Upper lobe of right lung (tissue), 1 donor: ENCODE measurements at regions not wholly inside any gene's neighbourhood (a gene's known extent, or its start where the extent isn't known, plus 50 kb on each side); places are given as distances from the start of the nearest gene placed in this dataset.
A peak's percentile ranks its signal among the peaks of the same experiment; 100 is the strongest.

Experiments used
- ATAC-seq: fragments of 200-7000 bp; cut with Tn5 transposase; one replicate; pipeline ENCODE4 v1.9.1; 2020; ENCODE audit warnings: mild to moderate bottlenecking, moderate library complexity
- DNase-seq: peaks from one replicate; pipeline ENCODE4 v3.0.0-alpha.2; 2020
- H3K27ac ChIP-seq: fragments of 200-600 bp; one replicate; pipeline ENCODE4 v1.8.0; 2022
- H3K27me3 ChIP-seq: fragments of 200-600 bp; one replicate; pipeline ENCODE4 v1.8.0; 2022; ENCODE audit warnings: mild to moderate bottlenecking
- H3K36me3 ChIP-seq: fragments of 200-600 bp; one replicate; pipeline ENCODE4 v1.8.0; 2022
- H3K4me1 ChIP-seq: fragments of 200-600 bp; one replicate; pipeline ENCODE4 v1.8.0; 2022
- H3K4me3 ChIP-seq: fragments of 200-600 bp; one replicate; pipeline ENCODE4 v1.8.0; 2022; ENCODE audit warnings: mild to moderate bottlenecking
- H3K9me3 ChIP-seq: fragments of 200-600 bp; one replicate; pipeline ENCODE4 v1.8.0; 2022
- CTCF ChIP-seq: fragments of 200-600 bp; IDR thresholded peaks from one replicate; pipeline ENCODE4 v1.8.0; 2022; ENCODE audit warnings: antibody characterized with exemption
- intact Hi-C: fragments of 100-400 bp; cut with DNase I; formaldehyde crosslinking; loops from one replicate; pipeline ENCODE4 v1.11.0; 2022
- donor health status: DM: no; HTN: yes; CAD: no; lungs with severe emphysema.

- Histone ChIP-seq H3K4me3 (no peak overlapping the region), H3K27me3 (no peaks in the 10 kb centered on the region), H3K36me3 (no peaks in the 10 kb centered on the region), H3K9me3 (no peaks in the 10 kb centered on the region), H3K27ac (no peak overlapping the region), H3K4me1 (no peaks in the 10 kb centered on the region)
- intact Hi-C loops, result no loop called here
- DNase-seq (no peak), ATAC-seq (no peak)
- no peak for TF ChIP-seq CTCF
Measured at GRCh38 chr10:131806146-131806545, 94.7 kb upstream of the PPP2R2D start.

DNA sequence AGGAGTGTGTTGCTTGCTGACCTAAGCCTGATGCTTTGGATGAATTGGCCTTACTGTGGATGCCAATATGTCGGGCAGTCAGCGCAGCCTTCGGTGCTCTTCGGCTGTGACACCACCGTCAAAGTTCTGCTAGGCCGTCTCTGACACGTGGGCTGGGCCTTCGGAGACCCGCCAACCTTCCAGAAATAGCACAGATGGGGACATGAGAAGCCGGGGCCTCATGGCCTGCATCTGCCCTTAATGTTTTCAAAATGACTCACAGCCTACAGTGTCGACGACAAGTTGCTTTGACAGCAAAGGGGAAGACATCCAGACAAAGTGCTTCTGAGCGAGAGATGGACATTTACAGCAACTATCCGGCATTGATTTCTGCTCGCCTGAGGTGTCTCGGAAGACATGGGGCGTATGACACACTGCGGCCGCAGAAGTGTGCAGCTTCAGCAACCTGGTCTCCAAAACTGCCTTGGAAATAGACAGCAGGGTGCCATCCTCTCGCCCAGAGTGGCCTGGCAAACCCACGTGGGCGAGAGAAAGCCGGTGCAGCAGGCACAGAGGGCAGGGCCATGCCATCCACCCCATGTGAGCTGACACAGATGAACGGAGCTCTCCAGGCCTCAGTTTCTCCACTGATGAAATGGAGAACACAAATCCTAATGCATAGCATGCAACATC, 94.0 kb upstream of the PPP2R2D start:
- H3K4me3 ChIP-seq, result no peak overlapping the region
- ATAC-seq (peak; percentile 52), DNase-seq (no peak)
- H3K9me3 ChIP-seq, result no peaks in the 10 kb centered on the region
- H3K27ac ChIP-seq, result no peak overlapping the region
- H3K27me3 ChIP-seq, result no peaks in the 10 kb centered on the region
- H3K4me1 ChIP-seq, result no peaks in the 10 kb centered on the region
- H3K36me3 ChIP-seq, result no peaks in the 10 kb centered on the region
- intact Hi-C loops, result no loop called here
- no peak for TF ChIP-seq CTCF

DNA sequence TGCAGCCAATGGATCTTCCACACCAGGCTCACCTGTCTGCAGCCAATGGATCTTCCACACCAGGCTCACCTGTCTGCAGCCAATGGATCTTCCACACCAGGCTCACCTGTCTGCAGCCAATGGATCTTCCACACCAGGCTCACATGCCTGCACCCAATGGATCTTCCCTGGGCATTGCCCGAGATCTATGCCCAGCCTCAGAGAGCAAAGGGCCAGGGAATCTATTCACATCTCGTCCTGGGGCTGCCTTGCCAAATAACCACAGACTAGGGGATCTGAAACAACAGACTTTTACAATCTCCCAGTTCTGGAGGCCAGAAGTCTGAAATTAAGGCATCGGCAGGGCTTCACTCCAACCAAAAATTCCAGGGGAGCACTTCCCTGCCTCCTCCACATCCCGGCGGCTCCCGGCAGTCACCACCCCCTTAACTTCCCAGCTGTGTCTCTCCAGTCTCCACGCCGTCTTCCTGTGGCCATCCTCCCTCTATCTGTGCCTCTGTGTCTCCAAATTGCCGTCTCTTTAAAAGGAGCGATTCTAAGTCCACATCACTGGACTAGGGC, 92.4 kb upstream of the PPP2R2D start:
- H3K27me3 ChIP-seq, result no peaks in the 10 kb centered on the region
- TF ChIP-seq CTCF, result no peak
- H3K4me1 ChIP-seq, result no peaks in the 10 kb centered on the region
- H3K36me3 ChIP-seq, result no peaks in the 10 kb centered on the region
- no peak for DNase-seq
- H3K27ac ChIP-seq, result no peak overlapping the region
- no peak overlapping the region for H3K4me3 ChIP-seq
- H3K9me3 ChIP-seq, result no peaks in the 10 kb centered on the region
- intact Hi-C loops, result no loop called here
- ATAC-seq, result no peak

DNA sequence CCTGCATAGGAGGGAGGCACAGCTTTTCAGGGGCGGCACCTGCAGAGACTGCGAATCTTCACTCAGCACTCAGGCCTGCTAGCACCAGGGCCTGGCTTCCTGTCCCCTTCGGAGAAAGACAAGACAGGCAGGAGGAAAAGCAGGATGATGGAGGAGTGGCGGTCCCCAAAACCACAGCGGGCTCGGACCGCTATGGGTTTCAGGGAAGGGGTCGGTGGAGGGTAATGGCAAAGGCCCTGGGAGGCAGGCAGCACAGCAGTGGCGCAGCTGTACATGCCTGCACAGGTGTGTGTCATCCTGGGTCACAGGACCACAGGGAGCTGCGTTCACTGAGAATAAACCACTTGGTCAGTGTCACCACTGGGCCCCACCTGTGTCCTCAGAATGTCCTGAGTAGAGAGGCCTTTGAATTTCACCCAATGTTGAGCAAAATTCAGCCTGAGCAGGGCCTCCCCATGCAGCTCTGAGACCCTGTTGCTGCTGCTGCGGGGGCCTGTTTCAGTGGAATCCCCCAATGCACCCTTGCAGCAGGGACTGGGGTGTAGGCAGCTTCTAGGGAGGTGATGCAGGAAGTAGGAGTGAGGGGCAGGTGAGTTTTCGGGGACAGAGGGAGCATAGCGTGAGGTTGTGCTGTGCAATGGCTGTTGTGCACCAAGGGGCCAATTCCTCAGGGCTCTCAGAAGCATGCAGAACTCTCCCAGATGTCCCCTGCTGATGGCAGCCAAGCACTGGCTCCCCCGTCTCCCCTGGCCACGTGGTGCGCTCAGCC, 90.6 kb upstream of the PPP2R2D start:
- H3K36me3 ChIP-seq, result no peaks in the 10 kb centered on the region
- intact Hi-C loops, result no loop called here
- DNase-seq (peak; percentile 46), ATAC-seq (no peak)
- no peaks in the 10 kb centered on the region for H3K4me1 ChIP-seq
- H3K9me3 ChIP-seq, result no peaks in the 10 kb centered on the region
- no peak overlapping the region for H3K4me3 ChIP-seq
- no peak for TF ChIP-seq CTCF
- H3K27ac ChIP-seq, result no peak overlapping the region
- H3K27me3 ChIP-seq, result no peaks in the 10 kb centered on the region

DNA sequence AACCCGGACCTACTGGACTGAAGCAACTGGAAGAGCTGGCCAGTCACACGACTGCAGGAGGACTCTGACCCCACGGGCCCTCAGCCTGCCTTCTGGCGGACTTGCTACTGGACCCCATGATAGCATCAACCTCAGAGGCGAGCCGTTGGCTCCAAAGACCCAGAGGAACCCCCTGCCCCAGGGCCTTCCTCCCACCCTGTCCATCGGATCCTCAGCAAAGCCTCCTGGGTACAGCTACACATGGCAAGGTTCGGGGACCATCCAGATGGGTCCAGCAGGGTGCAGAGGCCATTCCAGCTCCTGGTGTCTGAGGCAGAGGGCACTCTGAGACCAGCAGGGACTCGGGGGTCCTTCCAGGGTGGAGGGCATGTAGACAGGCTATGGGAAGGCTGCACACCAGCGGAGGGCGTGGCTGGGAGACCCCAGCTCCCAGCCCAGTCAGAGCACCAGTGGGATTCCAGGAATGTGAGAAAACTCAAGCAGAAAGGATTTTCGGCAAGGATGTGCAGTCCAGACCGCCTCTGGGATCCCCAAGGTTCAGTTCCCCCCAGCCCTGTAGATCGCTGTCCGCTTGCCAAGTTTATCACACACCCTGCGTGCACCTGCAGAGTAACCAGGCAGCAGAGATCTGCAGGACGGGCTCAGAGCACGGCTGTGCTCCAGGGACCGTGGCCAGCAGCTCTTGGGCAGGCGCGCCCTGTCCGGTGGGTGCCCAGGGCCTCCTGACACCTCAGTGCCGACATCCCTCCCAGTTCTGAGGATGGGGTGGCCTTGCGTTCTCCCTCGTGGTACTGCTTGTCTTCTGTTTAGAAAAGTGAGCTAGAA, 89.8 kb upstream of the PPP2R2D start:
- peak; percentile 45 for DNase-seq
- no peak for TF ChIP-seq CTCF
- ATAC-seq, result no peak
- no peaks in the 10 kb centered on the region for H3K9me3 ChIP-seq
- no peaks in the 10 kb centered on the region for H3K27me3 ChIP-seq
- no peaks in the 10 kb centered on the region for H3K36me3 ChIP-seq
- H3K4me1 ChIP-seq, result no peaks in the 10 kb centered on the region
- intact Hi-C loops, result no loop called here
- no peak overlapping the region for H3K4me3 ChIP-seq
- no peak overlapping the region for H3K27ac ChIP-seq
